NB4 (cell line): ENCODE measurements at regions not wholly inside any gene's neighbourhood (a gene's known extent, or its start where the extent isn't known, plus 50 kb on each side); places are given as distances from the start of the nearest gene placed in this dataset.

ENCODE experiments used
- POLR2A ChIP-seq: IDR thresholded peaks from 2 replicates; pipeline ENCODE4 v1.6.1; 2011; ENCODE audit warnings: mild to moderate bottlenecking; ENCODE audit not compliant: insufficient read length; ENCODE audit errors: extremely low read depth
- TF ChIP-seq, protein P1 (sequence below): IDR thresholded peaks from one replicate; pipeline ENCODE4 v1.5.1; 2012; ENCODE audit warnings: low read depth, low read length

DNA sequence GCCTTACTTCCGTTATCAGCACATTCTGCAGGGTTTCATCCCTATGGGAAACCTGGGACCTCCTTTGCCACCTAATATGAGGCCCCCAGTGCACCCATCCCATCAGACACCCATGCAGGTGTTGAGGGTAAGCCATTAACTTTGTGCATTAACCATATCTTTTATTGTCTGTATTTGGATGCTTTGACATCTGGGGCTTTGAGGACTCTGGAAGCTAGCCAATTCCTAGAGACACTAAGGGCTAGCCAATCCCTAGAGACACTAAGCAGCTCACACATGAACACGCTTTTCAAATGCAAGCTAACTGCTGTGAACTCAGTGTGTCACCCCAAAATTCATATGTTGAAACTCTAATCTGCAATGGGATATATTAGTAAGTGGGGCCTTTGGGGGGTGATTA lies 272.5 kb upstream of the COBL start:
- TF ChIP-seq, protein P1, sequence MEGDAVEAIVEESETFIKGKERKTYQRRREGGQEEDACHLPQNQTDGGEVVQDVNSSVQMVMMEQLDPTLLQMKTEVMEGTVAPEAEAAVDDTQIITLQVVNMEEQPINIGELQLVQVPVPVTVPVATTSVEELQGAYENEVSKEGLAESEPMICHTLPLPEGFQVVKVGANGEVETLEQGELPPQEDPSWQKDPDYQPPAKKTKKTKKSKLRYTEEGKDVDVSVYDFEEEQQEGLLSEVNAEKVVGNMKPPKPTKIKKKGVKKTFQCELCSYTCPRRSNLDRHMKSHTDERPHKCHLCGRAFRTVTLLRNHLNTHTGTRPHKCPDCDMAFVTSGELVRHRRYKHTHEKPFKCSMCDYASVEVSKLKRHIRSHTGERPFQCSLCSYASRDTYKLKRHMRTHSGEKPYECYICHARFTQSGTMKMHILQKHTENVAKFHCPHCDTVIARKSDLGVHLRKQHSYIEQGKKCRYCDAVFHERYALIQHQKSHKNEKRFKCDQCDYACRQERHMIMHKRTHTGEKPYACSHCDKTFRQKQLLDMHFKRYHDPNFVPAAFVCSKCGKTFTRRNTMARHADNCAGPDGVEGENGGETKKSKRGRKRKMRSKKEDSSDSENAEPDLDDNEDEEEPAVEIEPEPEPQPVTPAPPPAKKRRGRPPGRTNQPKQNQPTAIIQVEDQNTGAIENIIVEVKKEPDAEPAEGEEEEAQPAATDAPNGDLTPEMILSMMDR: no peak
- no peak for TF ChIP-seq POLR2A
